ENCODE measurements at regions not wholly inside any gene's neighbourhood (a gene's known extent, or its start where the extent isn't known, plus 50 kb on each side); places are given as distances from the start of the nearest gene placed in this dataset.
"Not testable (repeated sequence)": the region's sequence is repeated elsewhere in the genome, so short reads cannot be mapped to it uniquely, and the experiment has no call there.

- DNase-seq = no peak
Observed at GRCh38 chr11:49316180-49316579, 107.8 kb upstream of the FOLH1 start.

- no peak for DNase-seq
Observed at GRCh38 chr11:49303080-49303479, 94.7 kb upstream of the FOLH1 start.

DNA sequence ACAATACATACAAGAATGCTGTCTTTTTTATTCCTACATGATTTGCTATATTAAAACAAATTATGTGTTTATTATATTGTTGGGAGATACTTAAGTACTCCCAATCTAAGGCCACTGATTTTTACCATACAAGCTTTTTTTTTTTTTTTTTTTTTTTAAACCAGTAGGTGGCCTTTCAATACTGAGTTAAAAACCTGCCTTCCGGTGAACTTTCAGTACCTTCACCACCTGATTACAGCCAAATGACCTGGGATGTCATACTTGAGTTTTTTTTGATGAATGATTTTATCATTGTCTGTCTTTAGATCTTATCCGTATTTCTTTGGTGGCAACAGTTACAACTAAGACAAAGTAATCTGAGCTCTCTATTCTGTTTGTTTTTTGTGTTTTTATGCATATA lies 94.0 kb upstream of the FOLH1 start:
- no peak for DNase-seq

DNA sequence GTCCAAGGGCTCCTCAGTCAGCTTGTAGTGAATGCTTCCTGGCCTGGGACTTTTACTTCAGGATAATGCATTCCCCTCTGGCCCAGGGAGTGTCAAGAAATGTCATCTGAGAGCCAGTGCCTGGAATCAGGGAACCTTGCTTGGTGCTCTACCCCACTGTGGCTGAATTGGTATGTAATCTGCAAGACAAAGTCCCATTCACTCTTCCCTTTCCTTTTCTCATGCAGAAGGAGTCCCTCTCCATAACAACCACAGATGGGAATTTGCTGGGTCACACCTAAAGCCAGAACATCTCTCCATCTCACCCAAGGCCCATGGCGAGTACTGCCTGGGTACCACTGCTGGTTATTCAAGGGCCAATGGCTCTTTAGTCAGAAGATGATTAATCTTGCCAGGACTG lies 89.6 kb upstream of the FOLH1 start:
- DNase-seq = not testable (repeated sequence)

GRCh38 chr11:49283911-49284310 lies 75.5 kb upstream of the FOLH1 start:
- DNase-seq = not testable (repeated sequence)

- DNase-seq = not testable (repeated sequence)
Observed at GRCh38 chr11:49283282-49283681, 74.9 kb upstream of the FOLH1 start.

- not testable (repeated sequence) for DNase-seq
Observed at GRCh38 chr11:49282125-49282524, 73.7 kb upstream of the FOLH1 start.

- DNase-seq = not testable (repeated sequence)
Observed at GRCh38 chr11:49277951-49278350, 69.5 kb upstream of the FOLH1 start.

Data from NCI-H187 treated with DMSO at 0.1 percent for 48 hours (cell line).